ENCODE measurements at regions not wholly inside any gene's neighbourhood (a gene's known extent, or its start where the extent isn't known, plus 50 kb on each side); places are given as distances from the start of the nearest gene placed in this dataset.

GRCh38 chr13:103145442-103145841 lies 79.2 kb upstream of the SLC10A2 start:
- POLR2A ChIA-PET (ENCODE audit: unreplicated experiment), result no interaction called here
- H3K9ac ChIP-seq (ENCODE audit: low read depth, low read length), result no peak overlapping the region
- H4K91ac ChIP-seq (ENCODE audit: insufficient read depth, low read depth, low read length), result no peak overlapping the region
- H3K36me3 ChIP-seq (ENCODE audit: control insufficient read depth, insufficient read depth, low read length), result no peaks in the 10 kb centered on the region
- no peak for DNase-seq
- no peak overlapping the region for H2AFZ ChIP-seq (replicated peaks; ENCODE audit: low read length, poor library complexity)
- dilution Hi-C loops (cut with HindIII; ENCODE audit: low sequenced_read_pairs, unreplicated experiment), result no loop called here
- H2BK15ac ChIP-seq (ENCODE audit: low read depth, low read length), result no peak overlapping the region
- TF ChIP-seq RCOR1 (IDR thresholded peaks at IDR 0.05; ENCODE audit: insufficient replicate concordance, low read length) (no peak), CEBPB (IDR thresholded peaks at IDR 0.05; ENCODE audit: low read depth, low read length) (no peak), POLR2A (IDR thresholded peaks at IDR 0.05; ENCODE audit: low read depth, low read length) (no peak), MXI1 (IDR thresholded peaks at IDR 0.05; ENCODE audit: borderline replicate concordance, low read depth, low read length) (no peak), MAZ (IDR thresholded peaks at IDR 0.05; ENCODE audit: borderline replicate concordance, low read depth, low read length) (no peak), RFX5 (IDR thresholded peaks at IDR 0.05; ENCODE audit: low read depth, low read length) (no peak), SMC3 (IDR thresholded peaks at IDR 0.05; ENCODE audit: low read depth, low read length) (no peak), NFE2L2 (IDR thresholded peaks at IDR 0.05; ENCODE audit: low read depth, low read length) (no peak), USF2 (IDR thresholded peaks at IDR 0.05; ENCODE audit: low read depth, low read length) (no peak), BHLHE40 (IDR thresholded peaks at IDR 0.05; ENCODE audit: low read depth, low read length) (no peak), CHD1 (IDR thresholded peaks at IDR 0.05; ENCODE audit: low read depth, low read length) (no peak), MAFK (IDR thresholded peaks at IDR 0.05; ENCODE audit: low read depth, low read length) (no peak), FOS (IDR thresholded peaks at IDR 0.05; ENCODE audit: low read depth, low read length) (no peak), RAD21 (IDR thresholded peaks at IDR 0.05; ENCODE audit: low read length) (no peak)
- TF ChIP-seq, protein P1, sequence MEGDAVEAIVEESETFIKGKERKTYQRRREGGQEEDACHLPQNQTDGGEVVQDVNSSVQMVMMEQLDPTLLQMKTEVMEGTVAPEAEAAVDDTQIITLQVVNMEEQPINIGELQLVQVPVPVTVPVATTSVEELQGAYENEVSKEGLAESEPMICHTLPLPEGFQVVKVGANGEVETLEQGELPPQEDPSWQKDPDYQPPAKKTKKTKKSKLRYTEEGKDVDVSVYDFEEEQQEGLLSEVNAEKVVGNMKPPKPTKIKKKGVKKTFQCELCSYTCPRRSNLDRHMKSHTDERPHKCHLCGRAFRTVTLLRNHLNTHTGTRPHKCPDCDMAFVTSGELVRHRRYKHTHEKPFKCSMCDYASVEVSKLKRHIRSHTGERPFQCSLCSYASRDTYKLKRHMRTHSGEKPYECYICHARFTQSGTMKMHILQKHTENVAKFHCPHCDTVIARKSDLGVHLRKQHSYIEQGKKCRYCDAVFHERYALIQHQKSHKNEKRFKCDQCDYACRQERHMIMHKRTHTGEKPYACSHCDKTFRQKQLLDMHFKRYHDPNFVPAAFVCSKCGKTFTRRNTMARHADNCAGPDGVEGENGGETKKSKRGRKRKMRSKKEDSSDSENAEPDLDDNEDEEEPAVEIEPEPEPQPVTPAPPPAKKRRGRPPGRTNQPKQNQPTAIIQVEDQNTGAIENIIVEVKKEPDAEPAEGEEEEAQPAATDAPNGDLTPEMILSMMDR (conservative IDR thresholded peaks at IDR 0.05; ENCODE audit: low read depth, low read length), result no peak
- TF ChIP-seq, protein P2, sequence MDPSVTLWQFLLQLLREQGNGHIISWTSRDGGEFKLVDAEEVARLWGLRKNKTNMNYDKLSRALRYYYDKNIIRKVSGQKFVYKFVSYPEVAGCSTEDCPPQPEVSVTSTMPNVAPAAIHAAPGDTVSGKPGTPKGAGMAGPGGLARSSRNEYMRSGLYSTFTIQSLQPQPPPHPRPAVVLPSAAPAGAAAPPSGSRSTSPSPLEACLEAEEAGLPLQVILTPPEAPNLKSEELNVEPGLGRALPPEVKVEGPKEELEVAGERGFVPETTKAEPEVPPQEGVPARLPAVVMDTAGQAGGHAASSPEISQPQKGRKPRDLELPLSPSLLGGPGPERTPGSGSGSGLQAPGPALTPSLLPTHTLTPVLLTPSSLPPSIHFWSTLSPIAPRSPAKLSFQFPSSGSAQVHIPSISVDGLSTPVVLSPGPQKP (IDR thresholded peaks at IDR 0.05; ENCODE audit: borderline replicate concordance, low read depth, low read length), result no peak
- in situ Hi-C loops (cut with MboI; ENCODE audit: low sequenced_read_pairs), result no loop called here
- no peak overlapping the region for H4K5ac ChIP-seq (ENCODE audit: low read depth, low read length)
- H2AK9ac ChIP-seq (replicated peaks; ENCODE audit: low read depth, low read length, poor library complexity), result no peak overlapping the region
- H3K9me1 ChIP-seq (ENCODE audit: insufficient read depth, low read length), result no peaks in the 10 kb centered on the region
- no peak overlapping the region for H3K4ac ChIP-seq (ENCODE audit: low read depth, low read length)
- no peak overlapping the region for H3K4me3 ChIP-seq (ENCODE audit: insufficient read depth, low read depth, low read length)
- CTCF ChIA-PET, result no interaction called here
- ATAC-seq (ENCODE audit: low read depth), result no peak
- no peak overlapping the region for H3K14ac ChIP-seq (replicated peaks; ENCODE audit: low read depth, low read length)
- no peak overlapping the region for H2BK20ac ChIP-seq (ENCODE audit: low read depth, low read length)
- no peak overlapping the region for H3K56ac ChIP-seq (ENCODE audit: extremely low read depth, insufficient read depth, low read length)
- H3K4me2 ChIP-seq (ENCODE audit: low read depth, low read length), result no peak overlapping the region
- intact Hi-C loops (cut with micrococcal nuclease), result no loop called here
- H2AK5ac ChIP-seq (ENCODE audit: low read depth, low read length), result no peak overlapping the region
- H3K79me1 ChIP-seq (ENCODE audit: low read depth in 1 of 2, low read length in 2 of 2), result no peaks in the 10 kb centered on the region
- H3K23ac ChIP-seq (ENCODE audit: low read depth, low read length), result no peak overlapping the region
- peaks cover 6% of the 10 kb centered on the region for H3K9me3 ChIP-seq (ENCODE audit: control insufficient read depth, insufficient read depth, low read length)
- BruUV-seq (replicated peaks), result no TSS peak
- no peaks in the 10 kb centered on the region for H4K20me1 ChIP-seq (ENCODE audit: insufficient read depth, low read length)
- H3K27ac ChIP-seq (ENCODE audit: insufficient read depth, low read length), result no peak overlapping the region
- no peak overlapping the region for H2BK5ac ChIP-seq (ENCODE audit: low read depth, low read length, poor library complexity, severe bottlenecking)
- no peak overlapping the region for H3K18ac ChIP-seq (ENCODE audit: low read depth, low read length)
- WGBS, 2 experiments (ENCODE audit: extremely low coverage in 2 of 2, insufficient read length in 1 of 2), result no CpG with 5 or more reads among the region's 1 CpG
- H3K4me1 ChIP-seq (ENCODE audit: control insufficient read depth, insufficient read depth, low read length), result no peaks in the 10 kb centered on the region
- no peak overlapping the region for H2BK120ac ChIP-seq (ENCODE audit: low read depth, low read length)
- no peaks in the 10 kb centered on the region for H3K27me3 ChIP-seq (ENCODE audit: control insufficient read depth, insufficient read depth, low read length)
- H4K8ac ChIP-seq (ENCODE audit: low read depth in 2 of 2, low read length in 2 of 2), result no peak overlapping the region

All from IMR-90 (cell line).